Activated CD4-positive, alpha-beta memory T cell treated with anti-CD3 and anti-CD28 coated beads, Interleukin-2, amount 10 ng/mL, durations not matched to agents 7 days and 5 days (primary cell): ENCODE measurements at regions not wholly inside any gene's neighbourhood (a gene's known extent, or its start where the extent isn't known, plus 50 kb on each side); places are given as distances from the start of the nearest gene placed in this dataset.

Experiments used
- CTCF ChIA-PET: fragments of 350-600 bp; sonication (Branson Sonifier 250); formaldehyde crosslinking; loops from one replicate; lab custom pipeline; 2021; ENCODE audit warnings: antibody characterized with exemption, inconsistent platforms; lab: Charles Lee
- POLR2A ChIA-PET: fragments of 350-600 bp; sonication (Branson Sonifier 250); formaldehyde crosslinking; loops from one replicate; lab custom pipeline; 2021; ENCODE audit warnings: antibody characterized with exemption; lab: Charles Lee
- DNase-seq: peaks from one replicate; pipeline ENCODE4 v3.0.0-alpha.2; 2020
- H3K27ac Mint-ChIP-seq: one replicate; pipeline ENCODE4 v1.8.0; 2021; ENCODE audit warnings: mild to moderate bottlenecking, mixed read lengths
- H3K27me3 Mint-ChIP-seq: one replicate; pipeline ENCODE4 v1.8.0; 2021; ENCODE audit warnings: mixed read lengths
- H3K36me3 Mint-ChIP-seq: one replicate; pipeline ENCODE4 v1.8.0; 2021; ENCODE audit warnings: low read depth, mixed read lengths
- H3K4me1 Mint-ChIP-seq: one replicate; pipeline ENCODE4 v1.8.0; 2021; ENCODE audit warnings: mixed read lengths
- H3K4me3 Mint-ChIP-seq: one replicate; pipeline ENCODE4 v1.8.0; 2021; ENCODE audit warnings: mild to moderate bottlenecking, mixed read lengths
- H3K9me3 Mint-ChIP-seq: one replicate; pipeline ENCODE4 v1.8.0; 2021; ENCODE audit warnings: mixed read lengths

GRCh38 chr10:78310481-78311080, 276.9 kb downstream of the RPS24 start:
- Mint-ChIP-seq H3K27ac (no peak overlapping the region), H3K4me3 (no peak overlapping the region), H3K9me3 (no peaks in the 10 kb centered on the region), H3K36me3 (no peaks in the 10 kb centered on the region), H3K4me1 (no peaks in the 10 kb centered on the region), H3K27me3 (peaks cover 23% of the 10 kb centered on the region)
- ChIA-PET CTCF (no interaction called here), POLR2A (no interaction called here)
- DNase-seq, result no peak

- no peak for DNase-seq
- CTCF ChIA-PET, result no interaction called here
- Mint-ChIP-seq H3K27me3 (peaks cover 8% of the 10 kb centered on the region), H3K27ac (no peak overlapping the region), H3K36me3 (no peaks in the 10 kb centered on the region), H3K9me3 (no peaks in the 10 kb centered on the region), H3K4me1 (no peaks in the 10 kb centered on the region), H3K4me3 (no peak overlapping the region)
- POLR2A ChIA-PET, result no interaction called here
These were observed 278.8 kb downstream of the RPS24 start for GRCh38 chr10:78312197-78313047.

- H3K27me3 Mint-ChIP-seq, result peaks cover 8% of the 10 kb centered on the region
- H3K36me3 Mint-ChIP-seq, result no peaks in the 10 kb centered on the region
- no peak overlapping the region for H3K27ac Mint-ChIP-seq
- POLR2A ChIA-PET, result no interaction called here
- DNase-seq, result no peak
- CTCF ChIA-PET, result interaction anchor here (1.3 kb wide), 1 partner anchor 266 kb away, joined by 4 read pairs; no protein-coding TSS in a partner anchor
- no peaks in the 10 kb centered on the region for H3K4me1 Mint-ChIP-seq
- H3K4me3 Mint-ChIP-seq, result no peak overlapping the region
- no peaks in the 10 kb centered on the region for H3K9me3 Mint-ChIP-seq
These were observed 279.4 kb downstream of the RPS24 start for GRCh38 chr10:78313048-78313381.

- POLR2A ChIA-PET, result no interaction called here
- Mint-ChIP-seq H3K27ac (no peak overlapping the region), H3K9me3 (no peaks in the 10 kb centered on the region), H3K4me3 (no peak overlapping the region), H3K36me3 (no peaks in the 10 kb centered on the region), H3K27me3 (peaks cover 8% of the 10 kb centered on the region), H3K4me1 (no peaks in the 10 kb centered on the region)
- CTCF ChIA-PET, result interaction anchor here (1.3 kb wide), 1 partner anchor 266 kb away, joined by 4 read pairs; no protein-coding TSS in a partner anchor
- no peak for DNase-seq
These were observed 280.0 kb downstream of the RPS24 start for GRCh38 chr10:78313636-78314035.

DNA sequence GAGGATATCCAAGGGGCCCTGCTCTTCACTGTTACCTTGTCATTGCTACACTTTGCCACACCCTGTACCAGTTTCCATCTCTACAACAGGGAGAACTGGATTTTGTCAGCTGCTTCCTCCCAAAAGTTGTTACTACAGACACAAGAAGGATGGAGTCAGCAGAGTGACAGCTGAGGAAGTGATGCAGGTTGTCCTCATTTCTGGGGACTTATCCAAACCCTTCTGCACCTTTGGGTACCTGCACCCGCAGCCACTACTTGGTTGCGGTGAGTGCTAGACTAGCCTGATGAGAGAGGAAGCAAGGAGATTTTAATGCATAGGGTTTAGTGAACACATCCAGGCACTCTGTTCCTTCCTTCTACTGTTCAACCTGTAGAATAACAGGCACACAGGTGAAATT, 281.0 kb downstream of the RPS24 start:
- no peaks in the 10 kb centered on the region for H3K4me1 Mint-ChIP-seq
- H3K36me3 Mint-ChIP-seq, result no peaks in the 10 kb centered on the region
- H3K9me3 Mint-ChIP-seq, result no peaks in the 10 kb centered on the region
- ChIA-PET CTCF (no interaction called here), POLR2A (no interaction called here)
- peaks cover 3% of the 10 kb centered on the region for H3K27me3 Mint-ChIP-seq
- no peak overlapping the region for H3K27ac Mint-ChIP-seq
- no peak overlapping the region for H3K4me3 Mint-ChIP-seq
- no peak for DNase-seq

GRCh38 chr10:78316451-78316931, 282.8 kb downstream of the RPS24 start:
- ChIA-PET POLR2A (no interaction called here), CTCF (no interaction called here)
- H3K9me3 Mint-ChIP-seq, result no peaks in the 10 kb centered on the region
- no peak overlapping the region for H3K27ac Mint-ChIP-seq
- DNase-seq, result peak; percentile 5
- peaks cover 3% of the 10 kb centered on the region for H3K27me3 Mint-ChIP-seq
- H3K4me3 Mint-ChIP-seq, result no peak overlapping the region
- H3K36me3 Mint-ChIP-seq, result no peaks in the 10 kb centered on the region
- H3K4me1 Mint-ChIP-seq, result peaks cover 6% of the 10 kb centered on the region

DNA sequence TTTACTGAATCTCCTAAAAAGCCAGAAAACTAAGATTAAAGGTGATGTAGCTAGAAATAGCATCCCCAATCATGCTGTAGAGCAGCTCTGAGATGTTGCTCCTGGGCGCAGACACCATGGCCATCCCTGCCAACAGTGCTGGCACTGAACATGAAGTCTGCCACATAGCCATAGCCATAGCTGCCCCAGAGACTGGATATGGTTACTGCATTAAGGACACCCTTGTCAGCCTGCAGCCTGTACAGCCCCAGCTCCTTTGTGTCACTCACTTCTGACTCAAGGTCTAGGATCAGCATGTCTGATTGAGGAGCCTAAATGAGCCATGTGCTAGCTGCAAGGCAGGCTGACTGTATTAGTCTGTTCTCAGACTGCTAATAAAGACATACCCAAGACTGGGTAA, 284.6 kb downstream of the RPS24 start:
- DNase-seq, result no peak
- Mint-ChIP-seq H3K27me3 (peaks cover 6% of the 10 kb centered on the region), H3K9me3 (no peaks in the 10 kb centered on the region), H3K36me3 (no peaks in the 10 kb centered on the region), H3K27ac (no peak overlapping the region), H3K4me3 (no peak overlapping the region), H3K4me1 (peaks cover 7% of the 10 kb centered on the region)
- ChIA-PET POLR2A (interaction anchor here (1.2 kb wide), 1 partner anchor 15 kb away, joined by 3 read pairs; no protein-coding TSS in a partner anchor), CTCF (interaction anchor here (0.7 kb wide), 1 partner anchor 607 kb away, joined by 3 read pairs; no protein-coding TSS in a partner anchor)

DNA sequence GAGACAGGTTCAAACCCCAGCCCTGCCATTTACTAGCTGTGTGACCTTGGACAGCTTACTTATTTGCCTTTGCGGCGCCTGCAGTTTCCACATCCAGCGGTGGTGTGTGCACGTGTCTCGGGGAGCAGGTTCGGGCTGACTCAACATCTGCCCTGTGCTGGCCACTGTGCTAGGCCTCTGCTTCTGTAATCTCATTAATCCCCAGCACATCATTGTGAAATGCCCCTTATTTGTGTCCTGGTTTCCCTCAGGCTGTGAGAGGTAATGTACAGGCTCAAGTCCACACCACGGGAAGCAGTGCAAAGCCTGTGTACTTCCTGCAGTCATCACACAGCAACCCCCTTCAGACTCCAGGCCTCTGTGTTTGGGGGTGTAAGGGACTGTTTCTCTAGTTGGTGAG, 285.7 kb downstream of the RPS24 start:
- CTCF ChIA-PET, result no interaction called here
- no peak overlapping the region for H3K4me3 Mint-ChIP-seq
- H3K27me3 Mint-ChIP-seq, result peaks cover 3% of the 10 kb centered on the region
- no peaks in the 10 kb centered on the region for H3K36me3 Mint-ChIP-seq
- no peaks in the 10 kb centered on the region for H3K9me3 Mint-ChIP-seq
- H3K4me1 Mint-ChIP-seq, result peaks cover 7% of the 10 kb centered on the region
- no peak for DNase-seq
- POLR2A ChIA-PET, result no interaction called here
- H3K27ac Mint-ChIP-seq, result no peak overlapping the region

DNA sequence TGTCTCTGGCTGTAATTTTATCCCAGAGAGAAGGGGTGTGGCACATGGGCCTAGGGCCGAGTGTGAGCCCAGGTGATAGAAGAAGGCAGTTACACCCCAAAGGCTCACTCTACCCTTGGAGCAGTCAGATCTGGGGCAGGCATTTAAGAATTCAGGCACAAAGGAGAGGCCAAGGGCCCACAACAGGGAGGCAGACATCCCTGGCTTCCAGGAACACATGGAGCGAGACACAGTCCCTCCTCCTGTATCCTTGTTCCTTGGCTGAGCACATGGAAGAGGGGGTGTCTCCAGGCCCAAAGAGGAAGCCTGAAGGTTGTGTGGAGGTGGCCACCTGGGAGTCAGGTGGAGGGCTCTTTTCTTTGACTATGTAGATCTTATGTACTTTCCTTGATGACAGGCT, 286.2 kb downstream of the RPS24 start:
- POLR2A ChIA-PET, result no interaction called here
- peaks cover 3% of the 10 kb centered on the region for H3K27me3 Mint-ChIP-seq
- H3K36me3 Mint-ChIP-seq, result no peaks in the 10 kb centered on the region
- H3K27ac Mint-ChIP-seq, result no peak overlapping the region
- no peak overlapping the region for H3K4me3 Mint-ChIP-seq
- CTCF ChIA-PET, result no interaction called here
- H3K4me1 Mint-ChIP-seq, result peaks cover 7% of the 10 kb centered on the region
- no peaks in the 10 kb centered on the region for H3K9me3 Mint-ChIP-seq
- DNase-seq, result no peak

- H3K36me3 Mint-ChIP-seq, result no peaks in the 10 kb centered on the region
- peaks cover 1% of the 10 kb centered on the region for H3K9me3 Mint-ChIP-seq
- ChIA-PET POLR2A (no interaction called here), CTCF (no interaction called here)
- peaks cover 7% of the 10 kb centered on the region for H3K4me1 Mint-ChIP-seq
- no peak overlapping the region for H3K4me3 Mint-ChIP-seq
- DNase-seq, result no peak
- peaks cover 3% of the 10 kb centered on the region for H3K27me3 Mint-ChIP-seq
- peak overlapping the region; percentile 4 for H3K27ac Mint-ChIP-seq
These were observed 286.8 kb downstream of the RPS24 start for GRCh38 chr10:78320506-78320905.

GRCh38 chr10:78321000-78321399, 287.3 kb downstream of the RPS24 start:
- POLR2A ChIA-PET, result no interaction called here
- H3K9me3 Mint-ChIP-seq, result peaks cover 1% of the 10 kb centered on the region
- peaks cover 4% of the 10 kb centered on the region for H3K27me3 Mint-ChIP-seq
- no peak for DNase-seq
- CTCF ChIA-PET, result no interaction called here
- H3K4me1 Mint-ChIP-seq, result peaks cover 7% of the 10 kb centered on the region
- H3K27ac Mint-ChIP-seq, result no peak overlapping the region
- H3K4me3 Mint-ChIP-seq, result no peak overlapping the region
- H3K36me3 Mint-ChIP-seq, result no peaks in the 10 kb centered on the region

DNA sequence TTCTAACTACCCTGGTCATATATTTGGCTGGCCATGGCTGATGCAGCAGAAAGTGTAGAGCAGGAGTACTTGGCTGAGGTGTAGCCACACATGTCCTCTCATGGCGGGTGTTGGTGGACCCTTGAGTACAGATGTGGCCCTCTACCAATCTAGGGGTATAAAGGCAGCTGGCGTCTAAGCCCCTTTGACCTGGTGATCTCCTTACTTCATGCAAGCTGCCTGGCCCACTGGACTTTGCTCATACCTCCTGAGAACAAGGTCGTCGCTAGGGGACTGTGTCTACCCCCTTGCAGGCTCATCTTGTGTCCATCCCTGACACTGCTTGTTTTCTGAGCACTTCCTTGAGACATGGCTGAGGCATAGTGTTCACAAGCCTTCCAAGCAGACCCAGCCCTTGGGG, 287.8 kb downstream of the RPS24 start:
- H3K27me3 Mint-ChIP-seq, result peaks cover 8% of the 10 kb centered on the region
- peaks cover 5% of the 10 kb centered on the region for H3K9me3 Mint-ChIP-seq
- H3K27ac Mint-ChIP-seq, result no peak overlapping the region
- peaks cover 4% of the 10 kb centered on the region for H3K36me3 Mint-ChIP-seq
- DNase-seq, result no peak
- H3K4me3 Mint-ChIP-seq, result no peak overlapping the region
- CTCF ChIA-PET, result no interaction called here
- H3K4me1 Mint-ChIP-seq, result peaks cover 10% of the 10 kb centered on the region
- POLR2A ChIA-PET, result no interaction called here

DNA sequence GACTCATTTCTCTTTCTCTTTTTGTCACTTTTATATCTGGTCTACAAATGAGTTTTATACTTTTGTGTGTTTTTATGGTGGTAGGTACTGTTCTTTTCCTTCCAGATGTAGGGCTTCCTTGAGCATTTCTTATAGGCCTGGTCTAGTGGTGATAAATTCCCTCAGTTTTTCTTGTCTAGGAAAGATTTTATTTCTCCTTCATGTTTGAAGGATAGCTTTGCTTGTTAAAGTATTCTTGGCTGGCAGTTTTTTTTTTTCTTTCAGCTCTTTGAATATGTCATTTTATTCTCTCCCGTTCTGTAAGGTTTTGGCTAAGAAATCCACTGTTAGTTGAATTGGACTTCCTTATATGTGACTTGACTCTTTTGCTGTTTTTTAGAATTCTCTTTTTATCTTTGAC, 292.7 kb downstream of the RPS24 start:
- peaks cover 6% of the 10 kb centered on the region for H3K36me3 Mint-ChIP-seq
- ChIA-PET CTCF (no interaction called here), POLR2A (no interaction called here)
- no peak for DNase-seq
- no peak overlapping the region for H3K4me3 Mint-ChIP-seq
- no peak overlapping the region for H3K27ac Mint-ChIP-seq
- H3K27me3 Mint-ChIP-seq, result peaks cover 9% of the 10 kb centered on the region
- peaks cover 18% of the 10 kb centered on the region for H3K9me3 Mint-ChIP-seq
- peaks cover 4% of the 10 kb centered on the region for H3K4me1 Mint-ChIP-seq
